HCT116 (cell line): ENCODE measurements at regions not wholly inside any gene's neighbourhood (a gene's known extent, or its start where the extent isn't known, plus 50 kb on each side); places are given as distances from the start of the nearest gene placed in this dataset.

Experiments used
- EZH2 ChIP-seq: fragments of 200-600 bp; sonication (generic); IDR thresholded peaks from 2 replicates; pipeline ENCODE4 v1.6.1; 2017; ENCODE audit warnings: antibody characterized with exemption, mixed run types
- JUND ChIP-seq: IDR thresholded peaks from 2 replicates; pipeline ENCODE4 v1.6.1; 2012
- POLR2A ChIP-seq: IDR thresholded peaks from 2 replicates; pipeline ENCODE4 v1.7.0; 2011; ENCODE audit warnings: borderline replicate concordance; ENCODE audit not compliant: insufficient read depth, insufficient read length; ENCODE audit errors: extremely low read depth
- SP1 ChIP-seq: IDR thresholded peaks from 2 replicates; pipeline ENCODE4 v1.6.1; 2012; ENCODE audit warnings: low read depth
- YY1 ChIP-seq: IDR thresholded peaks from 2 replicates; pipeline ENCODE4 v1.6.1; 2011; ENCODE audit warnings: low read length, low read depth, moderate library complexity, mild to moderate bottlenecking; ENCODE audit not compliant: insufficient replicate concordance; ENCODE audit errors: extremely low read depth
- TF ChIP-seq, protein P1 (sequence below): IDR thresholded peaks from 2 replicates; pipeline ENCODE4 v1.6.1; 2011; ENCODE audit warnings: mild to moderate bottlenecking, low read length, moderate library complexity; ENCODE audit not compliant: insufficient replicate concordance; ENCODE audit errors: extremely low read depth
- TF ChIP-seq, protein P2 (sequence below), 3 experiments: fragments of 200-600 bp in 1 of 3; sonication (generic) in 1 of 3; IDR thresholded peaks in 2 of 3; conservative IDR thresholded peaks in 1 of 3; 2 replicates each; pipeline ENCODE4 v1.5.1; 2012 to 2017; ENCODE audit warnings: low read depth in 2 of 3, low read length in 2 of 3, antibody characterized with exemption in 1 of 3, borderline replicate concordance in 1 of 3, control low read depth in 1 of 3, mild to moderate bottlenecking in 1 of 3, mixed read lengths in 1 of 3, mixed run types in 1 of 3, moderate library complexity in 1 of 3; ENCODE audit not compliant: insufficient read depth in 1 of 3

DNA sequence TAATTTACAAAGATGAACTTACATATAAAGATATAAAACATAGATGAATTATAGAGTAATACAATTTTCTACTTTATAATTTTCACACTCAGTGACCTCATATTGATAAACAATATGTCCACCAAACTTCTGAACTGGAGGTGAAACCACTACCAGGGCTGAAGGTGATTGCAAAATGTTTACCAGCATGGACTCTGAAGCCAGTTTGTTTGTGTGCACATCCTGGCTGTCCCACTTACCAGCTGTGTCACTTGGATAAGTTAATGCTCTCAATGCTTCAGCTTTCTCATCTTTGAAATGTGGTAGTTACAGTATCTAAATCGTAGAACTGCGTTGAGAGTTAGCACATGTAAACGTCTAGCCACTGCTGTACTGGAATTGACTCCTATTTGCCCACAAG, 392.6 kb downstream of the HNRNPD start:
- TF ChIP-seq, protein P1, sequence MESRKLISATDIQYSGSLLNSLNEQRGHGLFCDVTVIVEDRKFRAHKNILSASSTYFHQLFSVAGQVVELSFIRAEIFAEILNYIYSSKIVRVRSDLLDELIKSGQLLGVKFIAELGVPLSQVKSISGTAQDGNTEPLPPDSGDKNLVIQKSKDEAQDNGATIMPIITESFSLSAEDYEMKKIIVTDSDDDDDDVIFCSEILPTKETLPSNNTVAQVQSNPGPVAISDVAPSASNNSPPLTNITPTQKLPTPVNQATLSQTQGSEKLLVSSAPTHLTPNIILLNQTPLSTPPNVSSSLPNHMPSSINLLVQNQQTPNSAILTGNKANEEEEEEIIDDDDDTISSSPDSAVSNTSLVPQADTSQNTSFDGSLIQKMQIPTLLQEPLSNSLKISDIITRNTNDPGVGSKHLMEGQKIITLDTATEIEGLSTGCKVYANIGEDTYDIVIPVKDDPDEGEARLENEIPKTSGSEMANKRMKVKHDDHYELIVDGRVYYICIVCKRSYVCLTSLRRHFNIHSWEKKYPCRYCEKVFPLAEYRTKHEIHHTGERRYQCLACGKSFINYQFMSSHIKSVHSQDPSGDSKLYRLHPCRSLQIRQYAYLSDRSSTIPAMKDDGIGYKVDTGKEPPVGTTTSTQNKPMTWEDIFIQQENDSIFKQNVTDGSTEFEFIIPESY = no peak
- no peak for TF ChIP-seq POLR2A
- no peak for TF ChIP-seq SP1
- TF ChIP-seq EZH2 = no peak
- TF ChIP-seq, protein P2, sequence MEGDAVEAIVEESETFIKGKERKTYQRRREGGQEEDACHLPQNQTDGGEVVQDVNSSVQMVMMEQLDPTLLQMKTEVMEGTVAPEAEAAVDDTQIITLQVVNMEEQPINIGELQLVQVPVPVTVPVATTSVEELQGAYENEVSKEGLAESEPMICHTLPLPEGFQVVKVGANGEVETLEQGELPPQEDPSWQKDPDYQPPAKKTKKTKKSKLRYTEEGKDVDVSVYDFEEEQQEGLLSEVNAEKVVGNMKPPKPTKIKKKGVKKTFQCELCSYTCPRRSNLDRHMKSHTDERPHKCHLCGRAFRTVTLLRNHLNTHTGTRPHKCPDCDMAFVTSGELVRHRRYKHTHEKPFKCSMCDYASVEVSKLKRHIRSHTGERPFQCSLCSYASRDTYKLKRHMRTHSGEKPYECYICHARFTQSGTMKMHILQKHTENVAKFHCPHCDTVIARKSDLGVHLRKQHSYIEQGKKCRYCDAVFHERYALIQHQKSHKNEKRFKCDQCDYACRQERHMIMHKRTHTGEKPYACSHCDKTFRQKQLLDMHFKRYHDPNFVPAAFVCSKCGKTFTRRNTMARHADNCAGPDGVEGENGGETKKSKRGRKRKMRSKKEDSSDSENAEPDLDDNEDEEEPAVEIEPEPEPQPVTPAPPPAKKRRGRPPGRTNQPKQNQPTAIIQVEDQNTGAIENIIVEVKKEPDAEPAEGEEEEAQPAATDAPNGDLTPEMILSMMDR (IDR thresholded peaks at IDR 0.05 in 2 of 3, conservative IDR thresholded peaks at IDR 0.05 in 1 of 3; ENCODE audit: borderline replicate concordance in 1 of 3, insufficient read depth in 1 of 3, low read depth in 2 of 3, low read length in 2 of 3) = no peak
- no peak for TF ChIP-seq JUND
- no peak for TF ChIP-seq YY1
